Duodenal mucosa (tissue), 2 donors: ENCODE measurements at regions not wholly inside any gene's neighbourhood (a gene's known extent, or its start where the extent isn't known, plus 50 kb on each side); places are given as distances from the start of the nearest gene placed in this dataset.

ENCODE experiments used
- H3K27ac ChIP-seq: one replicate; pipeline ENCODE4 v1.7.0; 2013; ENCODE audit warnings: low read depth, low read length
- H3K27me3 ChIP-seq, 2 donors: one replicate each; pipeline ENCODE4 v1.7.0; 2013; ENCODE audit warnings: low read length in 2 of 2, control low read depth in 1 of 2; ENCODE audit not compliant: insufficient read depth in 2 of 2, control insufficient read depth in 1 of 2
- H3K36me3 ChIP-seq, 2 donors: one replicate each; pipeline ENCODE4 v1.7.0; 2013; ENCODE audit warnings: low read length in 2 of 2, control low read depth in 1 of 2; ENCODE audit not compliant: insufficient read depth in 2 of 2, control insufficient read depth in 1 of 2
- H3K4me1 ChIP-seq, 2 donors: one replicate each; pipeline ENCODE4 v1.7.0; 2013; ENCODE audit warnings: low read length in 2 of 2, control low read depth in 1 of 2; ENCODE audit not compliant: insufficient read depth in 2 of 2, control insufficient read depth in 1 of 2
- H3K4me3 ChIP-seq, 2 donors: one replicate each; pipeline ENCODE4 v1.7.0; 2013; ENCODE audit warnings: low read length in 2 of 2, low read depth in 1 of 2
- H3K9ac ChIP-seq, 2 donors: one replicate each; pipeline ENCODE4 v1.7.0; 2013; ENCODE audit warnings: low read length in 2 of 2, low read depth in 1 of 2
- H3K9me3 ChIP-seq, 2 donors: one replicate each; pipeline ENCODE4 v1.7.0; 2013; ENCODE audit warnings: low read length in 2 of 2, control low read depth in 1 of 2; ENCODE audit not compliant: control insufficient read depth in 1 of 2

DNA sequence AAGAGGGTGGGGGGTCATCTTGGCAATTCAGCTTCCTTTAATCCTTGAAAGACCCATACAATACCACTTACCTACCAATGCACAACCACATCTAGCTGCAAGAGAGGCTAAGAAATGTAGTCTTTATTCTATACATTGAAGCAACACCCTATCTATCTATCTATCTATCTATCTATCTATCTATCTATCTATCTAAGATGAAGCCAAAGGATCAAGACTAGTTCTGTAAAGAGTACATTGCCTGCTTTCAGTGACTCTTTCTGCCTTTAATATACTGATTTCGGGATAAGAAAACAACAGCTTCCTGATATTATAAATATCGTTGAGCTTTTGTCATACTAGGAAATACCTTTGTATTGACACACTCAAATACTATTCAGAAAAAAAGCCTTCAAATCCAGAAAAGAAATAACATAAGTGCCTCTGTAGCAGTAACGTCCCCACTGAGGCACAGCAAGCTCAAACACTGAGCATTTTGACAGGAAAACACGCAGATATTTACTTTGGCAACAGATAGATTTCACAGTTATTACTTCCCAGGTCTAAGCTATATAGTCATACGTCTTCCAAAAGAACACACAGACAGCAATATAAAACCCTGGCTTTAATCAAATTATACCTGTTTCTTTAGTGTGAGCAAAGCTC is 139.4 kb upstream of the SERTAD2 start:
- Histone ChIP-seq H3K9me3 (no peaks in the 10 kb centered on the region), H3K9ac (no peak overlapping the region), H3K4me1 (no peaks in the 10 kb centered on the region), H3K27ac (no peak overlapping the region), H3K27me3 (peaks cover 0 to 13% of the 10 kb centered on the region in 2 donors), H3K4me3 (no peak overlapping the region), H3K36me3 (no peaks in the 10 kb centered on the region)

DNA sequence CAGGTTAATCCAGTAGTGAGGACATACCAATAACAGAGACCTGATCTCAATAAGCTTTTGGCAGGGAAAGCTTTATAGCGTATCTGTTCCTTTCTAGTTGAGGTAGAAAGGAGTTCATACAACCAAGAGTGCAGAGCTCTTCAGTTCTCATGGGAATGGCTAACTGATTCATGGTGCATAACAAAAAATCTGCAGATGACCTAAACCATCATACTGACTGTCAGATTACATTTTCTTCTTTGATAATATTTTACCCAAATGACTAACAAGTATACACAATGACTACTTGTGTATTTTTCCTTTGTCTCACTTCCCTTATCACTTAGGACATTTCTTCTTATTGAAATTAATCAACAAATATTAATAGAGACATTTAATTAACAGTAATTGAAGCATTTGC is 140.0 kb upstream of the SERTAD2 start:
- Histone ChIP-seq H3K27me3 (peaks cover 0 to 13% of the 10 kb centered on the region in 2 donors), H3K27ac (no peak overlapping the region), H3K9ac (no peak overlapping the region), H3K9me3 (no peaks in the 10 kb centered on the region), H3K4me1 (no peaks in the 10 kb centered on the region), H3K4me3 (no peak overlapping the region), H3K36me3 (no peaks in the 10 kb centered on the region)

DNA sequence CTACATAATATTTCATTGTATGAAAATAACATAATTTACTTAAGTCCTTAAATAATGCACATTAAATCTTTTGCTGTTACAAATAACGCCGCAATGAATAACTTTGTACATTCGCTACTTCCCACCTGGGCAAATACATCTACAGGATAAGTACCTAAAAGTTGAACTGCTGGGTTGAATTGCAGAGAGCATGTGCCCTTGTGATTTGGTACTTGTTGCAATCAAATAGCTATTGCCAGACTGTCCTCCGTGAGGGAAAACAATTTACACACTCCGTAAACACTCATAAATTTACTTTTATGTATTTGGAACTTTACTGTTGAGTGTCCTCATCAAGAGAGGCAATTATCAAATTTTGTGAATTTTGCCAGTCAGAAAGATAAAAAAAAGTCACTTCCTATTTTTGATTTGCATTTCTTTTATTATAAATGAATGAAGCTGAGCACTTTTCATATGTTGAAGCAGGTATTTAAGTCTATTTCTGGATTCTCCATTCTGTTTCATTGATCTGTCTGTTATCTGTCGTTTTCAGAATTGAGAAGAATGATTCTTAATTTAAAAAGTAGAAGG is 140.8 kb upstream of the SERTAD2 start:
- peaks cover 0 to 13% of the 10 kb centered on the region in 2 donors for H3K27me3 ChIP-seq
- H3K9ac ChIP-seq, result no peak overlapping the region
- no peak overlapping the region for H3K27ac ChIP-seq
- H3K4me1 ChIP-seq, result no peaks in the 10 kb centered on the region
- H3K4me3 ChIP-seq, result no peak overlapping the region
- no peaks in the 10 kb centered on the region for H3K36me3 ChIP-seq
- no peaks in the 10 kb centered on the region for H3K9me3 ChIP-seq

DNA sequence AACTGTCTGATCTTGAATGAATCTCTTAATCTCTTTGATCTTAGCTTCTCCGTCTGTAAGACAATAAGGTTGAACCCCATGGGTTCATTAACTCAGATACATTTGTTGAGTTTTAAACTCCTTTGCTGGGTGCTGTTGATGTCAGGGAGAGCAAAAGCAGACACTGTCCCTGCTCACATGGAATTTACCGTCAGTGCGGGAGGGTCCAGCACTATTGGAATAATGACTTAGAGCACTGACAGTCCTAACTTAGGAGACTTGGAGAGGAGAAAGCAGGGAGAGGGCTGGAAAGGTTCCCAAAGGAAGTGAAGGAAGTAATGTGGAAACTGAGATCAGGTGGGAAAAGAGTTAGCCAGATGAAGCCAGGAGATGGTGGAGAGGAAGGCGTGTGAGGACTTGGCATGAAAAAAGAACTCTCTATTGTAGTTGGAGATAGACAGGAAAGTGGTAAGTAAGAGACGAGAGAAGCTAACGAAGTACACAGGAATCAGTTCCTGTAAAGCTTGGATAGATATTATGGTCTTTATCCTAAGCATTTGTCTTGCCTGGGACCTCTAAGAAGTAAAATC is 141.4 kb upstream of the SERTAD2 start:
- H3K4me1 ChIP-seq, result no peaks in the 10 kb centered on the region
- no peak overlapping the region for H3K9ac ChIP-seq
- H3K27me3 ChIP-seq, result peaks cover 0 to 13% of the 10 kb centered on the region in 2 donors
- no peaks in the 10 kb centered on the region for H3K9me3 ChIP-seq
- no peaks in the 10 kb centered on the region for H3K36me3 ChIP-seq
- no peak overlapping the region for H3K27ac ChIP-seq
- H3K4me3 ChIP-seq, result no peak overlapping the region

DNA sequence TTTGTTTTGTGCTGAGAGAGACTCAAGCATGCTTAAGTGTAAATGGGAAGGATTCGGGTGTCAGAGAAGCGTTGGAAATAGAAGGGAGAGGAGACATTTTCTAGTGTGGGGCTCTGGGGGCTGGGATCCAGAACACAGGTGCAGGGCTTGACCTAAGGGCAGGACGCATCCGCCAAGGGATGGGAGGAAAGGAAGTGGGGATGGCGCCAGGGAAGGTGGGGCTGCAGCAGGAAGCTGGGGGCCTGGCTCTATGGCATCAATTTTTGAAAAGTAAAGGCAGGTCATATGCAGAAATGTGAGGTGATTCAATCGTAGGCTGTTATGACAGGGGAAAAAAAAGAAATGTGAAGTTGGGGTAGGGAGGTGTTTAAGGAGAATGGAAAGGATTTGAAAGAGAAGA is 143.2 kb upstream of the SERTAD2 start:
- H3K4me1 ChIP-seq, result no peaks in the 10 kb centered on the region
- no peak overlapping the region for H3K4me3 ChIP-seq
- H3K27me3 ChIP-seq, result peaks cover 0 to 13% of the 10 kb centered on the region in 2 donors
- H3K9ac ChIP-seq, result no peak overlapping the region
- H3K9me3 ChIP-seq, result no peaks in the 10 kb centered on the region
- no peak overlapping the region for H3K27ac ChIP-seq
- no peaks in the 10 kb centered on the region for H3K36me3 ChIP-seq

DNA sequence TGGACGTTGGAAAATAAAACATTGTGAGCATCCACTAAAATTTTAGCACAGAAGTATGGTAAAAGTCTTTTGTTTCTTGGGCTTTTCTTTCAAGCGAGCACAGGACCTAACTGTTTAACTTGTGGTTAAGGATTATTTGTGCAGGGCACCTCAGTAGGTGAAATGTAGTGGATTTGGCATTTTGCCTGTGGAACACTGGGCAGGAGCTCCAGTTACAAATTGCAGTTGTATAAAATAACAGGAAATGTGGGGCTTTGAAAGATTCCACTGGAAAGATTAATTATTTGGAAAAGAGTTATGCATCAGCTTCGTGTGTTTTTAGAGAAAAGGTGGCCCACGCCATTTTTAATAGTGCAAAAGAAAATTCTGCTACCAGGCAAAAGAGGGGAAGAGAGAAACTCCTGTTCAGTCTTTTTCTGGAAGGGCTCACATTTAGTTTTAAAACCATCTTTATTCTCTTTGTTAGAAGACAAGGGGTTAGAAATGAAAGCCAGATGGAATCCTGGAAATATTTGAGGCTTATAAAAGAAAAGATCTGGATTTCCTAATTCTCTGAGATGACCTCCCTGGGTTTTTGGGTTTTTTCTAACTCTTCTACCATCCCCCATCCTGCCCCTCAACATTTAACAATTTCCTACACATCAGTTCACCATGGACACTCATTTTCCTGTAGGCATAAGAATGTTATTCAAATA is 144.3 kb upstream of the SERTAD2 start:
- H3K4me1 ChIP-seq, result no peaks in the 10 kb centered on the region
- H3K4me3 ChIP-seq, result no peak overlapping the region
- H3K27ac ChIP-seq, result no peak overlapping the region
- no peak overlapping the region for H3K9ac ChIP-seq
- H3K36me3 ChIP-seq, result no peaks in the 10 kb centered on the region
- H3K9me3 ChIP-seq, result no peaks in the 10 kb centered on the region
- H3K27me3 ChIP-seq, result peaks cover 0 to 13% of the 10 kb centered on the region in 2 donors

DNA sequence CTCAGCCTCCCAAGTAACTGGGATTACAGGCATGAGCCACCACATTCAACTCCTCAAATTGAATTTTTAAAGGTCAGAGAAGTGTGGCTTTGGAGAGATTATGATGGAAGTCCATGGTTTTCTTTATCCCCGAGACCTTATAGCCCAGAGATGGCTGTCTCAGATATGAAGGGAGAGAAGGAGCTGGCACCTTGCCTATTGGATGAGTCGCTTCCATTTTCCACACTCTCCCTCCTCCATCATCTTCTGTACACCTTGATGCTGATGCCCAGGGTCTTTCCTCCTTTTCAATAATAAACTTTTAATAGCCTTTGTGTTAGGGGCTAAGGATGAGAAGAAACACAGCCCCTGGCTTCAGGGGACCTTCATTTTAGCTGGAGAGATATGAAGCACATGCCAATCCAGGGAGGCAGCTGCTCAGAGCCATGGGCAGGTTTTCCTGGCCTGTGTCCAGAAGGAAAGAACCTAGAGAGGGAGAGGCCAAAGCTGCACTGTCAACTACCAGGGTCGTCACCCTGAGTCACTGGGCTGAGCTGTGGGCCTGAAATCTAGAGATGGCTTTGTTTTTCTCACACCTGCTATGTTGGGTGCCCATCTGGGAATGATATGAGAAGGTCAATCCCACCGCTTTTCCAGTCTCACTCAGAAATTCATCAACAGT is 146.0 kb upstream of the SERTAD2 start:
- Histone ChIP-seq H3K9me3 (no peaks in the 10 kb centered on the region), H3K4me3 (no peak overlapping the region), H3K27ac (no peak overlapping the region), H3K36me3 (no peaks in the 10 kb centered on the region), H3K9ac (no peak overlapping the region), H3K27me3 (peaks cover 0 to 13% of the 10 kb centered on the region in 2 donors), H3K4me1 (no peaks in the 10 kb centered on the region)

DNA sequence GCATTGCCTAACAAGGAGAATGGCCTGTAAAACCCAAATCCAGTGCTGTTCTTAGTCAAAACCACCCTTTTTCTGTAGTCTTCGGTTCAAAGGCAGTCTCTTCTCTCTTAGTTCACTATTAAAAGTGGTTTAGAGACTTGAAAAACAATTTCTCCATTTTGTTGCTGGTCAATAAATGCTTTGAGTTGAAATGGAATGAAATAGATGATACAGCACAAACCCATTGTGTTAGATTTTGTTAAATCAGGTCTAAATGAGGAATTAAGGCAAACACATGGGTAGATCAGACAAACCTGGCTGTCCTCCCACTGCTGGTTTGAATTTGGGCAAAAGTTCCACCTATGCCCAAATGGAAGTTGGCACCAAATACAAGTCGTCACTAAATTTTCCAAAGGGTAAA is 150.1 kb upstream of the SERTAD2 start:
- H3K9me3 ChIP-seq, result no peaks in the 10 kb centered on the region
- no peak overlapping the region for H3K4me3 ChIP-seq
- no peak overlapping the region for H3K27ac ChIP-seq
- no peaks in the 10 kb centered on the region for H3K4me1 ChIP-seq
- no peak overlapping the region for H3K9ac ChIP-seq
- H3K36me3 ChIP-seq, result no peaks in the 10 kb centered on the region
- no peaks in the 10 kb centered on the region for H3K27me3 ChIP-seq

DNA sequence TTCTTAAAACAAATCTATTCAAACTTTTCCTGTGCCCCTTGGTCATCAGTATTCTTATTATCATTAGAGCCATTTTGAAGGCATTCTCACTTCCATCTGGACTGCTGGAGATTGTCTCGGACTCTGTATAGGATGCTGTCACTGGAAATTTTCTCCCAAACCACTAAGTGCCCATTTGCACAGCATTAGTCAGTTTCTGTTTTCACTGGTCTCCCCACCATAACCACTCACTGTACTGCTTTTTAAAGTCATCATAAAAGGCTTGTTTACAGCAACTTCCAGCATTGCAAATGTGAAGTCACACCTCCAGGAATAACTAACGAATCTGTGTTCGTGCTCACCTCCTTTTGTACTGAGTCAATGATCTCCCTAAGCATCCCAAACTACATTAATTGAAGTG is 150.9 kb upstream of the SERTAD2 start:
- Histone ChIP-seq H3K4me1 (no peaks in the 10 kb centered on the region), H3K27me3 (no peaks in the 10 kb centered on the region), H3K4me3 (no peak overlapping the region), H3K9me3 (no peaks in the 10 kb centered on the region), H3K9ac (no peak overlapping the region), H3K27ac (no peak overlapping the region), H3K36me3 (no peaks in the 10 kb centered on the region)

DNA sequence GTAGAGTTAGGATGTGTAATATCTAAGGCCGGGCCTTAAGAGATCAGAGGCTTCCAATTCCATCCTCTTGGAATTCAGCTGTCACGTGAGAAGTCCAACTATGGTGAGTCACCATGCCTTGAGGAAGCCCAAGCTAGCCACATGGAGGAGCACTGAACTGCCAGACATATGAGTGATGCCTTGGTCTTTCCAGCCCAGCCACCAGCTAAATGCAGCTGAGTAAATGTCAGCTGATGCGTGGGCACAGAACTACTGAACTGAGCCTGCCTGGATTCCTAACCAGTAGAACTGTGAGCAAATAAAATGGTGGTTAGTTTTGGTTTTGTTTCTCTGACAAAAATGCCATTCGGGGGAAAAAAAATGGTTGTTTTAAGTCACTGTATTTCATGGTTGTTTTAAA is 153.7 kb upstream of the SERTAD2 start:
- no peaks in the 10 kb centered on the region for H3K9me3 ChIP-seq
- no peak overlapping the region for H3K9ac ChIP-seq
- no peaks in the 10 kb centered on the region for H3K27me3 ChIP-seq

More for the DNA sequence above, 153.7 kb upstream of the SERTAD2 start:
- no peaks in the 10 kb centered on the region for H3K36me3 ChIP-seq
- H3K4me1 ChIP-seq, result no peaks in the 10 kb centered on the region
- no peak overlapping the region for H3K27ac ChIP-seq
- H3K4me3 ChIP-seq, result no peak overlapping the region
